GM13976 (cell line): ENCODE measurements at regions not wholly inside any gene's neighbourhood (a gene's known extent, or its start where the extent isn't known, plus 50 kb on each side); places are given as distances from the start of the nearest gene placed in this dataset.

Experiments used
- DNase-seq: peaks from one replicate; pipeline ENCODE4 v3.0.0; 2012; ENCODE audit warnings: low spot score
- in situ Hi-C: fragments of 300-500 bp; cut with MboI; formaldehyde crosslinking; loops from one replicate; pipeline ENCODE4 v1.12.0; 2022; ENCODE audit warnings: low sequenced_read_pairs, mixed read lengths, inconsistent platforms; ENCODE audit not compliant: unreplicated experiment
- TF ChIP-seq, protein P1 (sequence below): IDR thresholded peaks from 2 replicates; pipeline ENCODE4 v1.5.1; 2012; ENCODE audit warnings: borderline replicate concordance, mild to moderate bottlenecking; ENCODE audit not compliant: insufficient read depth; ENCODE audit errors: extremely low read depth, missing control alignments, control extremely low read depth

DNA sequence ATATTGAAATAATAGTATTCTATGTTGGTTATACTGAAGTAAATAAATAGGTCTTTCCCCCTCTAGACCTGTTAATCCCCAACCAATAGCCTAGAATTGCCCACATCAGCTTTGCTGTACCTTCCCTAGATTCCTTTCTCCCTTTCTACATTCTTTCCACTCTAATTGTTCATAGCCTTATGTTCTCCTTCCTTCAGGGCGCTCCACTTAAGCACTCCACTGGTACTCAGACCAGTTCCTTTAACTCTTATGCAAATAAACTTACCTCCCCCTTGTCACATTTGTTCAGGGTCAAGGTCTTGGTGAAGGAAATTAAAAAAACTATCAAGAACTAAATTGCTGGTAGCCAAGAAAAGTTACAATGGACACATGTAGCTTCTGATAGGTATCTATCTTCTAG, 294.8 kb downstream of the UTP18 start:
- TF ChIP-seq, protein P1, sequence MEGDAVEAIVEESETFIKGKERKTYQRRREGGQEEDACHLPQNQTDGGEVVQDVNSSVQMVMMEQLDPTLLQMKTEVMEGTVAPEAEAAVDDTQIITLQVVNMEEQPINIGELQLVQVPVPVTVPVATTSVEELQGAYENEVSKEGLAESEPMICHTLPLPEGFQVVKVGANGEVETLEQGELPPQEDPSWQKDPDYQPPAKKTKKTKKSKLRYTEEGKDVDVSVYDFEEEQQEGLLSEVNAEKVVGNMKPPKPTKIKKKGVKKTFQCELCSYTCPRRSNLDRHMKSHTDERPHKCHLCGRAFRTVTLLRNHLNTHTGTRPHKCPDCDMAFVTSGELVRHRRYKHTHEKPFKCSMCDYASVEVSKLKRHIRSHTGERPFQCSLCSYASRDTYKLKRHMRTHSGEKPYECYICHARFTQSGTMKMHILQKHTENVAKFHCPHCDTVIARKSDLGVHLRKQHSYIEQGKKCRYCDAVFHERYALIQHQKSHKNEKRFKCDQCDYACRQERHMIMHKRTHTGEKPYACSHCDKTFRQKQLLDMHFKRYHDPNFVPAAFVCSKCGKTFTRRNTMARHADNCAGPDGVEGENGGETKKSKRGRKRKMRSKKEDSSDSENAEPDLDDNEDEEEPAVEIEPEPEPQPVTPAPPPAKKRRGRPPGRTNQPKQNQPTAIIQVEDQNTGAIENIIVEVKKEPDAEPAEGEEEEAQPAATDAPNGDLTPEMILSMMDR, result no peak
- DNase-seq, result no peak
- in situ Hi-C loops, result no loop called here

DNA sequence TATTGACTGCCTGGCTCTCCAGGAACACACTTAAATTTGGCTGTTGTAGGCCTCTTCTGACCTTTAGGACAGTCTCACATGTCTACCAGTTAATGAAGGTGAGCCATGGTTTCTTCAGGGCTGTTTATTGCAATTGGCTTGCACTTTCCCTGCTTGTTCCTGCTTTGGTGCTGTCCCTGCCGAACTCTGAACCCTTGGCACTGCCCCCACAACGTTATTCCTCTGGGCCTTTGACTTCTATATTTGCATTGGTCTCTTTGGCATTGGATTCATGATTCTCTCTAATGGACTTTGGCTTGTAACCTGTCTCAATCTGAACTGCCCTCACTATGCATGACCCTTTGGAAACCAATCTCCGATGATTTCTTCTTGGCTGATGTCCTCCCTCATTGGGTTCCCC, 299.4 kb downstream of the UTP18 start:
- in situ Hi-C loops, result no loop called here
- no peak for DNase-seq

DNA sequence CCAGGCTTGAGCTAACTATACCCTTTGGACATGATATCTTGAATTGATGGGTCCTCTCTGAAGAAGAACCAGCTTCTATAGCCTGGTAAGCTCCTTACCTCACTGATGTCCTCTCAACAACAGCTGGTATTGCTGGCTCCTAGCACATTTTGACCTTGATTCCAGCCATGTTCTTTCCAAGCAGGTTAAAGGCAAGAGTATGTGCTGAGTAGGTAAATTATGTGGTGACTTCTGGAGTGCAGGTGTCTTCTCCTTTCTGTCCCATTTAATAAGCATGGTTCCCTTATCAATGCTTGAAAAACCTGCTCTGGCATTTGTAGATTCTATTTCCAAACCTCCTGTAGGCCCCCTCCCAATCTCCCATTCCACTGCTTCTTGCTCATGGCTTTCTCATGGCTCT, 300.1 kb downstream of the UTP18 start:
- in situ Hi-C loops, result no loop called here
- TF ChIP-seq, protein P1, result no peak
- DNase-seq, result no peak

More for the DNA sequence above, 299.4 kb downstream of the UTP18 start:
- TF ChIP-seq, protein P1, result no peak

DNA sequence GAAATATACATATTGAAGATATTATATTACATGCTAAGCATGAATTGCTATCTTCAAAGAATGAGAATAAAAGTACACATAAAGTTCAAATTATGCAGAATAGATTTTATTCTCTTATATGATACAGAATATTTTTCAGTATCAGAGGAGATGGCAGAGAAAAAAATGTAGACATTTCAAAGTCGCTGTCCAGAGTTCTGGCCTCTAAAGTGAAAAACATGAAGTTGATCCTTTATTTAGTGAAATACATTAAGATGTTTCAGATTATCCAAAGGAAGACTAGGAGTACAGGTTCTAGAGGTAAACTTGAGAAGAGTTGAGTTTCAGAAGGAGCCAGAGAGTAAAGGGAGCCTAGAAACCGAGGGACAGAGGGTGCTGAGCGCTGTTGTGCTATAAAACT, 303.6 kb downstream of the UTP18 start:
- TF ChIP-seq, protein P1, result no peak
- in situ Hi-C loops, result no loop called here

DNA sequence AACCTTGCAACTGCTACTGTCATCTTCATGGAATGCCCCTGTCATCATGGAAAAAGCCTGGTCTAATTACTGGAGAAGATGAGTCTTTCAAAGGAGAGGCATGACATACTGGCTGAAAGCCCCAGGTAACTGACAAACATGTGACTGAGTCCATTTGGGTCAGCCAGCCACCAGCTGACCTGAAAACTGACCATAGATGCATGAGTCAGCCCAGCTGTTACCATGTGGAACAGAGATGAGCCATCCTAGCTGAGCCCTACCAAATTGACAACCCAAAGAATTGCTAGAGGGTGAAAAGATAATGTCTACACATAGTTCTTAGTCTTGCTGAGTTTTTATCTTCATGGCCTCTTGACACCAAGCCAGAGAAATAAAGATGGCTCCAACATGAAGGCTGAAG, 311.8 kb downstream of the UTP18 start:
- TF ChIP-seq, protein P1, result no peak
- in situ Hi-C loops, result loop anchor here (10.0 kb wide), 1 partner anchor 63 kb away; no protein-coding TSS in a partner anchor

More for the DNA sequence above, 303.6 kb downstream of the UTP18 start:
- DNase-seq, result no peak

More for the DNA sequence above, 311.8 kb downstream of the UTP18 start:
- DNase-seq, result no peak
